ENCODE measurements at regions not wholly inside any gene's neighbourhood (a gene's known extent, or its start where the extent isn't known, plus 50 kb on each side); places are given as distances from the start of the nearest gene placed in this dataset.

- Histone ChIP-seq H3K27ac (ENCODE audit: low read depth in 1 of 2, low read length in 2 of 2) (no peak overlapping the region), H3K27me3 (ENCODE audit: control insufficient read depth in 1 of 2, insufficient read depth in 2 of 2, low read length in 2 of 2) (no peaks in the 10 kb centered on the region), H3K36me3 (ENCODE audit: insufficient read depth, low read length) (peaks cover 5% of the 10 kb centered on the region), H3K4me1 (ENCODE audit: insufficient read depth, low read length) (peaks cover 39% of the 10 kb centered on the region), H3K9me3 (ENCODE audit: control insufficient read depth in 1 of 2, insufficient read depth in 1 of 2, low read length in 2 of 2) (no peaks in the 10 kb centered on the region), H3K4me3 (ENCODE audit: low read length) (no peak overlapping the region)
- ChIA-PET CTCF (interaction anchor here (1.2 kb wide), 1 partner anchor 21 kb away, joined by 4 read pairs; no protein-coding TSS in a partner anchor), POLR2A (no interaction called here)
- peaks cover 19% of the 10 kb centered on the region for H3K36me3 Mint-ChIP-seq (ENCODE audit: low read depth)
- intact Hi-C loops (cut with DNase I, micrococcal nuclease), result no loop called here
- H3K27me3 Mint-ChIP-seq, result no peaks in the 10 kb centered on the region
- DNase-seq (no peak), ATAC-seq (ENCODE audit: poor library complexity) (no peak)
- H3K9me3 Mint-ChIP-seq, result no peaks in the 10 kb centered on the region
- H3K4me1 Mint-ChIP-seq (ENCODE audit: low read depth), result peaks cover 95% of the 10 kb centered on the region
- no peak overlapping the region for H3K4me3 Mint-ChIP-seq
- TF ChIP-seq CTCF (IDR thresholded peaks at IDR 0.05), result no peak
- H3K27ac Mint-ChIP-seq, result no peak overlapping the region
Observed at GRCh38 chr22:42189761-42190160, 59.2 kb upstream of the CYP2D6 start.

- Histone ChIP-seq H3K36me3 (ENCODE audit: insufficient read depth, low read length) (peaks cover 5% of the 10 kb centered on the region), H3K27me3 (ENCODE audit: control insufficient read depth in 1 of 2, insufficient read depth in 2 of 2, low read length in 2 of 2) (no peaks in the 10 kb centered on the region), H3K27ac (ENCODE audit: low read depth in 1 of 2, low read length in 2 of 2) (no peak overlapping the region), H3K4me1 (ENCODE audit: insufficient read depth, low read length) (peaks cover 36% of the 10 kb centered on the region), H3K9me3 (ENCODE audit: control insufficient read depth in 1 of 2, insufficient read depth in 1 of 2, low read length in 2 of 2) (no peaks in the 10 kb centered on the region), H3K4me3 (ENCODE audit: low read length) (no peak overlapping the region)
- H3K9me3 Mint-ChIP-seq, result no peaks in the 10 kb centered on the region
- no peaks in the 10 kb centered on the region for H3K27me3 Mint-ChIP-seq
- no peak for ATAC-seq (ENCODE audit: poor library complexity)
- CTCF ChIA-PET, result interaction anchor here (1.2 kb wide), 1 partner anchor 20 kb away, joined by 4 read pairs; no protein-coding TSS in a partner anchor
- peaks cover 95% of the 10 kb centered on the region for H3K4me1 Mint-ChIP-seq (ENCODE audit: low read depth)
- intact Hi-C loops (cut with DNase I, micrococcal nuclease), result no loop called here
- no peak overlapping the region for H3K4me3 Mint-ChIP-seq
- DNase-seq, result peak in 1 of 14 experiments; percentile 10
- peaks cover 19% of the 10 kb centered on the region for H3K36me3 Mint-ChIP-seq (ENCODE audit: low read depth)
- TF ChIP-seq CTCF (IDR thresholded peaks at IDR 0.05), result no peak
- POLR2A ChIA-PET, result interaction anchor here (0.6 kb wide), 1 partner anchor 427 kb away, joined by 3 read pairs; no protein-coding TSS in a partner anchor
- H3K27ac Mint-ChIP-seq, result peak overlapping the region; percentile 2
Observed at GRCh38 chr22:42188808-42189447, 58.3 kb upstream of the CYP2D6 start.

- DNase-seq, result no peak
- no peak overlapping the region for H3K27ac Mint-ChIP-seq
- H3K4me3 Mint-ChIP-seq, result no peak overlapping the region
- peaks cover 95% of the 10 kb centered on the region for H3K4me1 Mint-ChIP-seq (ENCODE audit: low read depth)
- H3K27me3 ChIP-seq (ENCODE audit: control insufficient read depth in 1 of 2, insufficient read depth in 2 of 2, low read length in 2 of 2), result no peaks in the 10 kb centered on the region
- peaks cover 5% of the 10 kb centered on the region for H3K36me3 ChIP-seq (ENCODE audit: insufficient read depth, low read length)
- H3K27me3 Mint-ChIP-seq, result no peaks in the 10 kb centered on the region
- no peak overlapping the region for H3K27ac ChIP-seq (ENCODE audit: low read depth in 1 of 2, low read length in 2 of 2)
- H3K9me3 Mint-ChIP-seq, result no peaks in the 10 kb centered on the region
- H3K36me3 Mint-ChIP-seq (ENCODE audit: low read depth), result peaks cover 9% of the 10 kb centered on the region
- H3K9me3 ChIP-seq (ENCODE audit: control insufficient read depth in 1 of 2, insufficient read depth in 1 of 2, low read length in 2 of 2), result no peaks in the 10 kb centered on the region
- TF ChIP-seq CTCF (IDR thresholded peaks at IDR 0.05), result no peak
- H3K4me3 ChIP-seq (ENCODE audit: low read length), result no peak overlapping the region
- no peak for ATAC-seq (ENCODE audit: poor library complexity)
- CTCF ChIA-PET, result no interaction called here
- H3K4me1 ChIP-seq (ENCODE audit: insufficient read depth, low read length), result peaks cover 41% of the 10 kb centered on the region
- intact Hi-C loops (cut with DNase I, micrococcal nuclease), result no loop called here
- POLR2A ChIA-PET, result no interaction called here
Observed at GRCh38 chr22:42187646-42188045, 57.0 kb upstream of the CYP2D6 start.

Measured in CD4-positive, alpha-beta T cell (primary cell).